HUES6 (cell line): ENCODE measurements at regions not wholly inside any gene's neighbourhood (a gene's known extent, or its start where the extent isn't known, plus 50 kb on each side); places are given as distances from the start of the nearest gene placed in this dataset.
"Not testable (repeated sequence)": the region's sequence is repeated elsewhere in the genome, so short reads cannot be mapped to it uniquely, and the experiment has no call there.

Experiments used
- H3K27ac ChIP-seq: 2 replicates; pipeline ENCODE4 v1.7.0; 2013; ENCODE audit warnings: low read depth, mild to moderate bottlenecking, low read length, inconsistent platforms
- H3K27me3 ChIP-seq: 2 replicates; pipeline ENCODE4 v1.6.1; 2013; ENCODE audit warnings: low read length; ENCODE audit not compliant: control insufficient read depth, insufficient read depth
- H3K36me3 ChIP-seq: 2 replicates; pipeline ENCODE4 v1.6.1; 2013; ENCODE audit warnings: low read length; ENCODE audit not compliant: control insufficient read depth, insufficient read depth
- H3K4me1 ChIP-seq: 2 replicates; pipeline ENCODE4 v1.6.1; 2013; ENCODE audit warnings: low read length; ENCODE audit not compliant: control insufficient read depth, insufficient read depth
- H3K4me3 ChIP-seq: 2 replicates; pipeline ENCODE4 v1.5.1; 2013; ENCODE audit warnings: low read depth, low read length
- H3K9ac ChIP-seq: one replicate; pipeline ENCODE4 v1.6.1; 2013; ENCODE audit warnings: mild to moderate bottlenecking, low read length
- H3K9me3 ChIP-seq: 2 replicates; pipeline ENCODE4 v1.6.1; 2013; ENCODE audit warnings: low read depth, low read length; ENCODE audit not compliant: control insufficient read depth, insufficient read depth

DNA sequence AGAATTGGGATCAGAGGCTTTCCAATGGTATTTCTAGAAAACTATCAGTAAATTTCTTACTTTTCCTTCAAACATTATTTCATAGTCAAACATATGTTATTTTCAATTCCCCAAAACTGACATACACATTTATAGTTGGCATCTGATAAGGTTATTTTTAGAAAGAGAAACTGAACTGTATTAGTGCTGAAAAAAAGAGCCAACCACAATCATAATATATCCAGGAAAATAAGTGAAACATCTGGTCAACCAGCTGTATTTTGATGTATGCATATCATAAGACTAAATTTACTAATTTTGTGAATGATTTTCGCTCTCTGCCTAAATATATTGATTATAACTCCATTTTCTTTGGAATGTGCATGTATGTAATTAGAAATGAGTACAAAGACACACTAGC is 554.2 kb downstream of the FLRT2 start:
- H3K27me3 ChIP-seq, result no peaks in the 10 kb centered on the region
- no peak overlapping the region for H3K4me3 ChIP-seq
- H3K27ac ChIP-seq, result no peak overlapping the region
- H3K9ac ChIP-seq, result no peak overlapping the region
- H3K36me3 ChIP-seq, result no peaks in the 10 kb centered on the region
- no peaks in the 10 kb centered on the region for H3K4me1 ChIP-seq
- no peaks in the 10 kb centered on the region for H3K9me3 ChIP-seq

GRCh38 chr14:86083616-86084015 is 553.7 kb downstream of the FLRT2 start:
- Histone ChIP-seq H3K27me3 (no peaks in the 10 kb centered on the region), H3K36me3 (no peaks in the 10 kb centered on the region), H3K4me3 (no peak overlapping the region), H3K9ac (no peak overlapping the region), H3K27ac (no peak overlapping the region), H3K4me1 (no peaks in the 10 kb centered on the region), H3K9me3 (no peaks in the 10 kb centered on the region)

GRCh38 chr14:86072116-86072894 is 542.4 kb downstream of the FLRT2 start:
- Histone ChIP-seq H3K4me1 (no peaks in the 10 kb centered on the region), H3K9ac (no peak overlapping the region), H3K4me3 (no peak overlapping the region), H3K27me3 (no peaks in the 10 kb centered on the region), H3K36me3 (no peaks in the 10 kb centered on the region), H3K9me3 (no peaks in the 10 kb centered on the region), H3K27ac (no peak overlapping the region)

DNA sequence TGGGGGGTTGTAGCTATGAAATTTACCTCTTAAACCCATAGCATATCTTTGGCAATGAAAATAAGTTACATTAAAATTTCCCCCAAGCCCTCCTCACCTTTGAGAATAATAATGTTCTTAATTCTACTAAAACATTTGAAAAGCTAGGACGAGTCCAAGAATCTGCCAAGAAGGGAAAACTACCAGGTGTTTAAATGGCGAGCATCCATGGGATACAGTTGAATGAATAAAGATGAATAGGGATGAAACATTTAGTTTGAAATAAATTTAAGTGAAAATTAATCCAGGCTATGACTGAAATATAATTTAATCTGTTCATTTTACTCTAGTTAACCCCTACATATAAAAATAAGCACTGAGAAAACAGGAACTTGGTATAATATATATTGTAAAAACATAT is 536.7 kb downstream of the FLRT2 start:
- H3K9ac ChIP-seq, result no peak overlapping the region
- H3K9me3 ChIP-seq, result no peaks in the 10 kb centered on the region
- H3K27ac ChIP-seq, result no peak overlapping the region
- H3K4me3 ChIP-seq, result no peak overlapping the region
- no peaks in the 10 kb centered on the region for H3K4me1 ChIP-seq
- no peaks in the 10 kb centered on the region for H3K27me3 ChIP-seq
- H3K36me3 ChIP-seq, result no peaks in the 10 kb centered on the region

DNA sequence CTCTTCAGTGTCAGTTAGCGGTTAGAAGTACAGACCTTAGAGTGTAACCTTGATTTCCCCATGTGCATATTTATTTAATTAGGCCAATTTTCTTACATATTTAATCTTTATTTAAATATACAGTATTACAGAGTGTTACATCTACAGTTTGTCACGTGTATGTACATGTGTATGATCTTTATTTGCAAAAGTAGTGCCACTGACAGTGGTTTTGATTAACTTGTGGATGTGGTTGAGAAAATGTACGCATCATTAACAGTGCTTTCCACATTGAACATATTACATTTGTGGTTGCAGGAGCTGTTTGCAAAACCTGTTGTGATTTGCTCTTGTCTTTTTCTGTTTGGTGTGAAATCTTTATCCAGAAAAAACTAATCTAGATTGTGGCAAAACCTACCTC is 535.5 kb downstream of the FLRT2 start:
- Histone ChIP-seq H3K27me3 (no peaks in the 10 kb centered on the region), H3K9ac (no peak overlapping the region), H3K9me3 (no peaks in the 10 kb centered on the region), H3K4me1 (no peaks in the 10 kb centered on the region), H3K36me3 (no peaks in the 10 kb centered on the region), H3K27ac (no peak overlapping the region), H3K4me3 (no peak overlapping the region)

DNA sequence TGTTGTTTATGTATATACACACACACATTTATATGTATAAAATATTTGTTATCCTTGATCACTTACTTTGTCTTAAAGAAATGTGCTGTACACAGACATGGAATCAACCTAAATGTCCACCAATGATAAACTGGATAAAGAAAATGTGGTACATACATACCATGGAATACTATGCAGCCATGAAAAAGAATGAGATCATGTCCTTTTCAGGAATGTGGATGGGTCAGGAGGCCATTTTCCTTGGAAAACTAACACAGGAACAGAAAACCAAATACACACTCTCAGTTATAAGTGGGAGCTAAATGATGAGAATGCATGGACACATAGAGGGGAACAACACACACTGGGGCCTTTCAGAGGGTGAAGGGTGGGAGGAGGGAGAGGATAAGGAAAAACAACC is 534.7 kb downstream of the FLRT2 start:
- H3K4me3 ChIP-seq, H3K9me3 ChIP-seq, H3K9ac ChIP-seq, H3K27ac ChIP-seq, H3K27me3 ChIP-seq, H3K36me3 ChIP-seq, H3K4me1 ChIP-seq: not testable (repeated sequence)

DNA sequence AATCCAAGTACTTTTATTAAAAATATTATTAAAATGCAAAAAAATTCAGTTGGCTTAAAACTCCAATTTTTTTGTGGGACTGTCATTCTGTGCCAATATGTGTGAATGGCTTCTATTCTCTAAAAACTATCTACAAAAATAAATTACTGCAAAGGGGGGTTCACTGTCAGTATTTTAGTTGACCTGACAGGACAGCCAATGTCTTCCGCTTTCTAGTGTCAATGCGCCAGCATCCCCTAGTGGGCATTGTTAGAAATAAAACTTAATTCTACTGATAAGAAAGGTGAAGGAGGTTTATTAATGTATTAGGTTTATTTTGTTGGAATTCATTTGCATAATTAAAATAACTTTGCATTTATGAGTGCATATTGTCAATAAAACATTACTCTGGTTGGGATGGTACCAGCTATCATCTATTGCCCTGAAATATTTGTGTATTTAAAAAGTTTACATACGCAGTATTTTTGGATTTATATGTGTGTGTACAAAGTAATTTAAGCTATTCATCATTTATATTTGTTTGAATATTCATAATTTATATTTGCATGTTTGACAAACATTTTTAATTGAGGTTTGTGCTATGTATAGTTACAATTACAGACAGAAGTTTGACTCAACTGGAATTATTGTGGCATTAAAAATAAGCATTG is 527.2 kb downstream of the FLRT2 start:
- H3K27me3 ChIP-seq, result no peaks in the 10 kb centered on the region
- H3K4me1 ChIP-seq, result no peaks in the 10 kb centered on the region
- no peaks in the 10 kb centered on the region for H3K9me3 ChIP-seq
- H3K9ac ChIP-seq, result no peak overlapping the region
- H3K27ac ChIP-seq, result no peak overlapping the region
- H3K4me3 ChIP-seq, result no peak overlapping the region
- no peaks in the 10 kb centered on the region for H3K36me3 ChIP-seq

GRCh38 chr14:86055512-86056075 is 525.6 kb downstream of the FLRT2 start:
- Histone ChIP-seq H3K36me3 (no peaks in the 10 kb centered on the region), H3K9ac (no peak overlapping the region), H3K27me3 (no peaks in the 10 kb centered on the region), H3K4me3 (no peak overlapping the region), H3K9me3 (no peaks in the 10 kb centered on the region), H3K4me1 (no peaks in the 10 kb centered on the region), H3K27ac (no peak overlapping the region)

DNA sequence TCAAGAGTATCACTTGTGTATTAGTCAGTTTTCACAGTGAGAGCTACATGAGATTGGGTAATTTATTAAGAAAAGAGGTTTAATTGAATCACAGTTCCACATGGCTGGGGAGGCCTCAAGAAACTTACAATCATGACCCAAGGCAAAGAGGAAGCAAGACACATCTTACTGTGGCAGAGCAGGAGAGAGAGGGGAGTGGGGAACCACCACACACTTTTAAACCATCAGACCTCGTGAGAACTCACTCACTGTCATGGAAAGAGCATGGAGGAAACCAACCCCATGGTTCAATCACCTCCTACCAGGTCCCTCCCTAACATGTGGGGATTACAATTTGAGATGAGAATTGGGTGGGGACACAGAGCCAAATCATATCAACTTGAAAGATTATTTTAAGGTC is 522.9 kb downstream of the FLRT2 start:
- peaks cover 5% of the 10 kb centered on the region; the same call in 1 of the 2 replicates for H3K4me1 ChIP-seq
- no peaks in the 10 kb centered on the region for H3K9me3 ChIP-seq
- no peak overlapping the region for H3K27ac ChIP-seq
- H3K9ac ChIP-seq, result no peak overlapping the region
- H3K27me3 ChIP-seq, result no peaks in the 10 kb centered on the region
- H3K4me3 ChIP-seq, result no peak overlapping the region
- no peaks in the 10 kb centered on the region for H3K36me3 ChIP-seq

DNA sequence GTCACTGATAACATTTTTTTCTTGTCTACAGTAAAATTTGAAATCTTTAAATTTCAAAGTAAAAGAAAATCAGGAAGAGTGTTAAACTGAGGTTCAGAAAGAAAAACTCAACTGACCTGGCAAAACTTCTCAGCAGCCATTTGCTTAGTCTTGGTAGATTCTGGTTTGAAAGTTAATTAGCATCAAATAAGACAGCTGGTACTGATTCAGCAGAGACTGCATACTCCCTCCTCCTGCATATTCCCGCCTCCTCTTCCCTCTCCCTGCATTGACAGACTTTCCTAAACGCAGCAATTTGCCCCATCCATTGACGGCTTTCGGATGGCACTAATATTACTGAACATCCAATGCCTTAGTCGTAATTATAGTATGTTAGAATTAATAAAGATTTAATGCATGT is 520.8 kb downstream of the FLRT2 start:
- Histone ChIP-seq H3K27me3 (no peaks in the 10 kb centered on the region), H3K4me3 (no peak overlapping the region), H3K9me3 (0 out of 2 replicates have a peak, but pooled peaks cover 3% of the 10 kb centered on the region), H3K27ac (no peak overlapping the region), H3K9ac (no peak overlapping the region), H3K36me3 (no peaks in the 10 kb centered on the region), H3K4me1 (peaks cover 5% of the 10 kb centered on the region; the same call in 1 of the 2 replicates)

GRCh38 chr14:86050072-86050683 is 520.2 kb downstream of the FLRT2 start:
- Histone ChIP-seq H3K9ac (no peak overlapping the region), H3K27ac (no peak overlapping the region), H3K4me3 (no peak overlapping the region), H3K9me3 (0 out of 2 replicates have a peak, but pooled peaks cover 3% of the 10 kb centered on the region), H3K4me1 (peaks cover 5% of the 10 kb centered on the region; the same call in 1 of the 2 replicates), H3K27me3 (no peaks in the 10 kb centered on the region), H3K36me3 (no peaks in the 10 kb centered on the region)
